Naive thymus-derived CD4-positive, alpha-beta T cell (primary cell): ENCODE measurements at regions not wholly inside any gene's neighbourhood (a gene's known extent, or its start where the extent isn't known, plus 50 kb on each side); places are given as distances from the start of the nearest gene placed in this dataset.
"Not testable (repeated sequence)": the region's sequence is repeated elsewhere in the genome, so short reads cannot be mapped to it uniquely, and the experiment has no call there.

Experiments
- ATAC-seq: fragments of 150-1000 bp; cut with Tn5 transposase; 2 replicates; pipeline ENCODE4 v1.10.0; 2021; ENCODE audit warnings: mild to moderate bottlenecking, moderate library complexity
- CTCF ChIA-PET: fragments of 350-600 bp; sonication (Branson Sonifier 250); formaldehyde crosslinking; loops from one replicate; lab custom pipeline; 2021; ENCODE audit warnings: antibody characterized with exemption; lab: Charles Lee
- POLR2A ChIA-PET: fragments of 350-600 bp; sonication (Branson Sonifier 250); formaldehyde crosslinking; loops from one replicate; lab custom pipeline; 2021; ENCODE audit warnings: antibody characterized with exemption, inconsistent platforms; lab: Charles Lee
- DNase-seq, 9 donors: peaks; one replicate each; pipeline versions ENCODE4 v3.0.0 to v3.0.0-alpha.2; 2020 to 2022; ENCODE audit warnings: mixed read lengths in 1 of 9
- H3K27ac ChIP-seq: one replicate; pipeline ENCODE4 v1.7.0; 2013; ENCODE audit warnings: mild to moderate bottlenecking, low read depth, low read length, moderate library complexity
- H3K27me3 ChIP-seq, 2 donors: one replicate each; pipeline ENCODE4 v1.7.0; 2013; ENCODE audit warnings: low read length in 2 of 2, mild to moderate bottlenecking in 2 of 2, moderate library complexity in 2 of 2; ENCODE audit not compliant: control insufficient read depth in 2 of 2, insufficient read depth in 2 of 2
- H3K36me3 ChIP-seq, 3 experiments: 1 replicate in 2 of 3; 2 replicates in 1 of 3; pipeline ENCODE4 v1.7.0; 2013; ENCODE audit warnings: low read length in 3 of 3, mild to moderate bottlenecking in 3 of 3, moderate library complexity in 1 of 3; ENCODE audit not compliant: insufficient read depth in 3 of 3, control insufficient read depth in 2 of 3
- H3K4me1 ChIP-seq, 2 donors: one replicate each; pipeline ENCODE4 v1.7.0; 2013; ENCODE audit warnings: low read length in 2 of 2, mild to moderate bottlenecking in 2 of 2, moderate library complexity in 1 of 2; ENCODE audit not compliant: control insufficient read depth in 2 of 2, insufficient read depth in 2 of 2
- H3K4me3 ChIP-seq: 2 replicates; pipeline ENCODE4 v1.7.0; 2013; ENCODE audit warnings: mild to moderate bottlenecking, low read length
- H3K9me3 ChIP-seq, 3 experiments: 1 replicate in 2 of 3; 2 replicates in 1 of 3; pipeline ENCODE4 v1.7.0; 2013; ENCODE audit warnings: low read length in 3 of 3; ENCODE audit not compliant: control insufficient read depth in 2 of 3
- H3K27ac Mint-ChIP-seq, 9 donors: one replicate each; pipeline ENCODE4 v1.8.0; 2020 to 2022; ENCODE audit warnings: mixed read lengths in 9 of 9, mild to moderate bottlenecking in 8 of 9, moderate library complexity in 5 of 9, inconsistent platforms in 2 of 9
- H3K27me3 Mint-ChIP-seq, 5 donors: one replicate each; pipeline ENCODE4 v1.8.0; 2021 to 2022; ENCODE audit warnings: mixed read lengths in 5 of 5, mild to moderate bottlenecking in 1 of 5
- H3K36me3 Mint-ChIP-seq, 5 donors: one replicate each; pipeline ENCODE4 v1.8.0; 2020 to 2022; ENCODE audit warnings: mixed read lengths in 5 of 5, mild to moderate bottlenecking in 3 of 5, inconsistent platforms in 1 of 5
- H3K4me1 Mint-ChIP-seq, 7 donors: one replicate each; pipeline ENCODE4 v1.8.0; 2020 to 2022; ENCODE audit warnings: mixed read lengths in 7 of 7, mild to moderate bottlenecking in 3 of 7, inconsistent platforms in 1 of 7
- H3K4me3 Mint-ChIP-seq, 10 donors: one replicate each; pipeline ENCODE4 v1.8.0; 2020 to 2022; ENCODE audit warnings: mild to moderate bottlenecking in 10 of 10, mixed read lengths in 10 of 10, moderate library complexity in 6 of 10, inconsistent platforms in 2 of 10
- H3K9me3 Mint-ChIP-seq, 11 donors: one replicate each; pipeline ENCODE4 v1.8.0; 2020 to 2022; ENCODE audit warnings: mixed read lengths in 11 of 11, mild to moderate bottlenecking in 4 of 11, inconsistent platforms in 1 of 11, moderate library complexity in 1 of 11
- intact Hi-C, 2 donors: fragments of 100-400 bp; cut with micrococcal nuclease; formaldehyde crosslinking; loops; one replicate each; pipeline ENCODE4 v1.15.1; 2023

DNA sequence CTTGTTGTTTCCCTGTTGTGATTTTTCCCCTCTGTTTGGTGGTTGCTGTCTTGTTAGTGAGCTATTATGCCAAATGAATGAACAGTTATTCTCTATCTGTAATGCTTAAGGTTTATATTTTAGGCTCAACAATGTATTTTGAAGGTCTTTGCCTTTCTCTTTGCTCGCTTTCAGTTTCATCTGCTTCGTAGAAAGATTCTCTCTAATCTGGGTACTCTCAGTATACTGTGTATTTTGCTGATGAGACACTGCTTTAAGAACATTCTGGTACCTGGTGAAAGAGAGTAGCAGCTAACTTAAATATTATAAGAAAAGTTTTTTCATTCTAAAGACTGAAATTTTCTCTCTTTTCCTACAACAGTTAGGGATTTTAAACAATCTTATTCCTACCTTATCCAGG is 1274.7 kb upstream of the PABPC4L start:
- no peaks in the 10 kb centered on the region for H3K36me3 ChIP-seq
- Mint-ChIP-seq H3K36me3 (no peaks in the 10 kb centered on the region), H3K4me3 (no peak overlapping the region), H3K9me3 (peaks cover 0 to 18% (median 6%) of the 10 kb centered on the region in 11 donors), H3K4me1 (no peaks in the 10 kb centered on the region), H3K27ac (no peak overlapping the region), H3K27me3 (no peaks in the 10 kb centered on the region)
- ATAC-seq (no peak), DNase-seq (no peak)
- no peak overlapping the region for H3K27ac ChIP-seq
- no peaks in the 10 kb centered on the region for H3K4me1 ChIP-seq
- H3K27me3 ChIP-seq = no peaks in the 10 kb centered on the region
- intact Hi-C loops = no loop called here
- ChIA-PET POLR2A (no interaction called here), CTCF (interaction anchor here (0.5 kb wide), 1 partner anchor 11 kb away, joined by 3 read pairs; no protein-coding TSS in a partner anchor)
- no peak overlapping the region for H3K4me3 ChIP-seq
- no peaks in the 10 kb centered on the region for H3K9me3 ChIP-seq

- intact Hi-C loops = no loop called here
Observed at GRCh38 chr4:135464311-135464710, 1262.7 kb upstream of the PABPC4L start.

DNA sequence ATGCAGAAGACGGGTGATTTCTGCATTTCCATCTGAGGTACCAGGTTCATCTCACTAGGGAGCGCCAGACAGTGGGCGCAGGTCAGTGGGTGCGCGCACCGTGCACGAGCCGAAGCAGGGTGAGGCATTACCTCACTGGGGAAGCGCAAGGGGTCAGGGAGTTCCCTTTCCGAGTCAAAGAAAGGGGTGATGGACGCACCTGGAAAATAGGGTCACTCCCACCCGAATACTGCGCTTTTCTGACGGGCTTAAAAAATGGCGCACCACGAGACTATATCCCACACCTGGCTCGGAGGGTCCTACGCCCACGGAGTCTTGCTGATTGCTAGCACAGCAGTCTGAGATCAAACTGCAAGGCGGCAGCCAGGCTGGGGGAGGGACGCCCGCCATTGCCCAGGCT is 1246.0 kb upstream of the PABPC4L start:
- H3K27ac Mint-ChIP-seq, H3K9me3 Mint-ChIP-seq, POLR2A ChIA-PET, H3K4me3 ChIP-seq, intact Hi-C loops, H3K36me3 Mint-ChIP-seq, H3K9me3 ChIP-seq, H3K4me3 Mint-ChIP-seq, ATAC-seq, H3K27ac ChIP-seq, H3K4me1 Mint-ChIP-seq, CTCF ChIA-PET, H3K27me3 Mint-ChIP-seq, H3K36me3 ChIP-seq, H3K27me3 ChIP-seq, H3K4me1 ChIP-seq, DNase-seq: not testable (repeated sequence)

More at GRCh38 chr4:135464311-135464710, 1262.7 kb upstream of the PABPC4L start:
- CTCF ChIA-PET = no interaction called here
- no peak for DNase-seq
- Mint-ChIP-seq H3K36me3 (no peaks in the 10 kb centered on the region), H3K4me3 (no peak overlapping the region), H3K27ac (no peak overlapping the region), H3K4me1 (no peaks in the 10 kb centered on the region), H3K9me3 (peaks cover 0 to 10% (median 2%) of the 10 kb centered on the region in 11 donors), H3K27me3 (no peaks in the 10 kb centered on the region)
- no peak for ATAC-seq
- POLR2A ChIA-PET = no interaction called here
- no peaks in the 10 kb centered on the region for H3K4me1 ChIP-seq
- H3K9me3 ChIP-seq = no peaks in the 10 kb centered on the region
- H3K27ac ChIP-seq = no peak overlapping the region
- no peak overlapping the region for H3K4me3 ChIP-seq
- H3K27me3 ChIP-seq = no peaks in the 10 kb centered on the region
- H3K36me3 ChIP-seq = no peaks in the 10 kb centered on the region

DNA sequence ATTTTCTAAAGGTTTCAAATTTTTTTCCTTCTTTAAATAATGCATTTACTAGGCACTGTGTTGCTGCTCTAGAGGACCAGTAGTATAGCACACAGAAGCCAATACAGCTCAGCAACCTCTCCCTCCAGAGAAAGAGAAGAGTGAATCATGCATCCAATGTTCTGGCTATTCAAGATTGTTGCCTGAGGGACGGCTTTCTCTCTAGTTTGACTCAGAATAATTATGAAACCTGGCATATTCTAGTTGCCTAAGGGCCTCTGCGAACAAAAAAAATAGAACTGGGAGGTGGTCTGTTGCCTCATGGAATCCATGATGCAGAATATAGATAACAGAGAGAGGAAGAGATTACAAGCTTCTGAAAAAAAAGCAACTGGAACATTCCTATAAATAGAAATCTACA is 1233.3 kb upstream of the PABPC4L start:
- Histone ChIP-seq H3K4me3 (no peak overlapping the region), H3K27me3 (no peaks in the 10 kb centered on the region), H3K27ac (no peak overlapping the region), H3K9me3 (no peaks in the 10 kb centered on the region), H3K4me1 (no peaks in the 10 kb centered on the region), H3K36me3 (no peaks in the 10 kb centered on the region)
- DNase-seq (no peak), ATAC-seq (no peak)
- no peak overlapping the region for H3K4me3 Mint-ChIP-seq
- H3K9me3 Mint-ChIP-seq = peaks cover 2 to 32% (median 7%) of the 10 kb centered on the region in 11 donors
- intact Hi-C loops = no loop called here
- H3K36me3 Mint-ChIP-seq = peaks cover 0 to 3% (median 0%) of the 10 kb centered on the region in 5 donors
- ChIA-PET POLR2A (no interaction called here), CTCF (no interaction called here)
- H3K4me1 Mint-ChIP-seq = no peaks in the 10 kb centered on the region
- H3K27ac Mint-ChIP-seq = no peak overlapping the region
- H3K27me3 Mint-ChIP-seq = no peaks in the 10 kb centered on the region

GRCh38 chr4:135429528-135429927 is 1227.9 kb upstream of the PABPC4L start:
- H3K27ac Mint-ChIP-seq = no peak overlapping the region
- H3K9me3 Mint-ChIP-seq = peaks cover 0 to 11% (median 1%) of the 10 kb centered on the region in 11 donors
- DNase-seq = no peak
- ChIA-PET POLR2A (no interaction called here), CTCF (no interaction called here)
- no peak overlapping the region for H3K4me3 Mint-ChIP-seq
- H3K4me1 ChIP-seq = no peaks in the 10 kb centered on the region
- H3K36me3 Mint-ChIP-seq = no peaks in the 10 kb centered on the region
- no peaks in the 10 kb centered on the region for H3K36me3 ChIP-seq
- no peak overlapping the region for H3K27ac ChIP-seq
- no peaks in the 10 kb centered on the region for H3K27me3 Mint-ChIP-seq
- intact Hi-C loops = no loop called here
- H3K4me1 Mint-ChIP-seq = no peaks in the 10 kb centered on the region
- ATAC-seq = no peak
- no peak overlapping the region for H3K4me3 ChIP-seq
- H3K27me3 ChIP-seq = no peaks in the 10 kb centered on the region
- no peaks in the 10 kb centered on the region for H3K9me3 ChIP-seq

GRCh38 chr4:135418353-135418752 is 1216.8 kb upstream of the PABPC4L start:
- no peaks in the 10 kb centered on the region for H3K36me3 ChIP-seq
- no peak for ATAC-seq

GRCh38 chr4:135412213-135412612 is 1210.6 kb upstream of the PABPC4L start:
- intact Hi-C loops = no loop called here
- Histone ChIP-seq H3K36me3 (no peaks in the 10 kb centered on the region), H3K9me3 (no peaks in the 10 kb centered on the region), H3K27me3 (no peaks in the 10 kb centered on the region), H3K4me1 (no peaks in the 10 kb centered on the region), H3K4me3 (no peak overlapping the region), H3K27ac (no peak overlapping the region)
- no peak overlapping the region for H3K27ac Mint-ChIP-seq
- no peak overlapping the region for H3K4me3 Mint-ChIP-seq
- ATAC-seq (no peak), DNase-seq (no peak)
- CTCF ChIA-PET = no interaction called here
- H3K4me1 Mint-ChIP-seq = no peaks in the 10 kb centered on the region
- no peaks in the 10 kb centered on the region for H3K27me3 Mint-ChIP-seq
- POLR2A ChIA-PET = no interaction called here
- H3K9me3 Mint-ChIP-seq = peaks cover 0 to 22% (median 6%) of the 10 kb centered on the region in 11 donors
- no peaks in the 10 kb centered on the region for H3K36me3 Mint-ChIP-seq

More at GRCh38 chr4:135418353-135418752, 1216.8 kb upstream of the PABPC4L start:
- no peak overlapping the region for H3K27ac ChIP-seq
- Mint-ChIP-seq H3K4me1 (no peaks in the 10 kb centered on the region), H3K27ac (peak overlapping the region in 1 of 9 donors; percentile 25), H3K4me3 (no peak overlapping the region), H3K27me3 (no peaks in the 10 kb centered on the region), H3K9me3 (peaks cover 0 to 14% (median 1%) of the 10 kb centered on the region in 11 donors), H3K36me3 (no peaks in the 10 kb centered on the region)
- ChIA-PET POLR2A (no interaction called here), CTCF (no interaction called here)
- H3K4me3 ChIP-seq = no peak overlapping the region
- H3K9me3 ChIP-seq = no peaks in the 10 kb centered on the region
- H3K27me3 ChIP-seq = no peaks in the 10 kb centered on the region
- no peaks in the 10 kb centered on the region for H3K4me1 ChIP-seq
- intact Hi-C loops = no loop called here
- no peak for DNase-seq
